ENCODE measurements at regions not wholly inside any gene's neighbourhood (a gene's known extent, or its start where the extent isn't known, plus 50 kb on each side); places are given as distances from the start of the nearest gene placed in this dataset.
"Not testable (repeated sequence)": the region's sequence is repeated elsewhere in the genome, so short reads cannot be mapped to it uniquely, and the experiment has no call there.

- Mint-ChIP-seq H3K4me3 (no peak overlapping the region), H3K9me3 (peaks cover 2% of the 10 kb centered on the region), H3K36me3 (ENCODE audit: low read depth) (no peaks in the 10 kb centered on the region), H3K27ac (no peak overlapping the region), H3K4me1 (no peaks in the 10 kb centered on the region), H3K27me3 (ENCODE audit: low read depth) (peaks cover 11% of the 10 kb centered on the region)
- TF ChIP-seq CTCF (IDR thresholded peaks at IDR 0.05; ENCODE audit: unreplicated experiment in 3 of 3): no peak
Observed at GRCh38 chr5:154595662-154596061, 117.6 kb upstream of the HAND1 start.

GRCh38 chr5:154593796-154594195 lies 115.8 kb upstream of the HAND1 start:
- Mint-ChIP-seq H3K9me3 (peaks cover 2% of the 10 kb centered on the region), H3K27me3 (ENCODE audit: low read depth) (peaks cover 11% of the 10 kb centered on the region), H3K4me1 (no peaks in the 10 kb centered on the region), H3K4me3 (no peak overlapping the region), H3K27ac (no peak overlapping the region), H3K36me3 (ENCODE audit: low read depth) (no peaks in the 10 kb centered on the region)
- TF ChIP-seq CTCF (IDR thresholded peaks at IDR 0.05; ENCODE audit: unreplicated experiment in 3 of 3): no peak

GRCh38 chr5:154593071-154593470 lies 115.0 kb upstream of the HAND1 start:
- H3K27me3 Mint-ChIP-seq (ENCODE audit: low read depth): peaks cover 16% of the 10 kb centered on the region
- no peak for TF ChIP-seq CTCF (IDR thresholded peaks at IDR 0.05; ENCODE audit: unreplicated experiment in 3 of 3)
- no peak overlapping the region for H3K4me3 Mint-ChIP-seq
- H3K27ac Mint-ChIP-seq: no peak overlapping the region
- H3K9me3 Mint-ChIP-seq: peaks cover 2% of the 10 kb centered on the region
- no peaks in the 10 kb centered on the region for H3K4me1 Mint-ChIP-seq
- H3K36me3 Mint-ChIP-seq (ENCODE audit: low read depth): no peaks in the 10 kb centered on the region

GRCh38 chr5:154590093-154590724 lies 112.2 kb upstream of the HAND1 start:
- H3K4me1 Mint-ChIP-seq: no peaks in the 10 kb centered on the region
- no peak overlapping the region for H3K4me3 Mint-ChIP-seq
- H3K9me3 Mint-ChIP-seq: peaks cover 1% of the 10 kb centered on the region
- H3K27ac Mint-ChIP-seq: no peak overlapping the region
- TF ChIP-seq CTCF (IDR thresholded peaks at IDR 0.05; ENCODE audit: unreplicated experiment in 3 of 3): no peak
- peaks cover 15% of the 10 kb centered on the region for H3K27me3 Mint-ChIP-seq (ENCODE audit: low read depth)
- no peaks in the 10 kb centered on the region for H3K36me3 Mint-ChIP-seq (ENCODE audit: low read depth)

- Mint-ChIP-seq H3K36me3 (ENCODE audit: low read depth) (no peaks in the 10 kb centered on the region), H3K27me3 (ENCODE audit: low read depth) (peaks cover 20% of the 10 kb centered on the region), H3K4me1 (no peaks in the 10 kb centered on the region), H3K27ac (no peak overlapping the region), H3K4me3 (no peak overlapping the region), H3K9me3 (no peaks in the 10 kb centered on the region)
- TF ChIP-seq CTCF (IDR thresholded peaks at IDR 0.05; ENCODE audit: unreplicated experiment in 3 of 3): no peak
Observed at GRCh38 chr5:154589511-154589910, 111.5 kb upstream of the HAND1 start.

- peaks cover 24% of the 10 kb centered on the region for H3K27me3 Mint-ChIP-seq (ENCODE audit: low read depth)
- not testable (repeated sequence) for H3K27ac Mint-ChIP-seq; H3K4me1 Mint-ChIP-seq; H3K4me3 Mint-ChIP-seq; H3K9me3 Mint-ChIP-seq; H3K36me3 Mint-ChIP-seq (ENCODE audit: low read depth)
Observed at GRCh38 chr5:154588833-154589425, 110.9 kb upstream of the HAND1 start.

Data from nephron (organoid).